ENCODE measurements at regions not wholly inside any gene's neighbourhood (a gene's known extent, or its start where the extent isn't known, plus 50 kb on each side); places are given as distances from the start of the nearest gene placed in this dataset.
"Not testable (repeated sequence)": the region's sequence is repeated elsewhere in the genome, so short reads cannot be mapped to it uniquely, and the experiment has no call there.

- DNase-seq: not testable (repeated sequence)
These were observed 178.3 kb upstream of the ZNF469 start for GRCh38 chr16:88204131-88205110.

- DNase-seq: not testable (repeated sequence)
These were observed 177.3 kb upstream of the ZNF469 start for GRCh38 chr16:88205482-88205881.

DNA sequence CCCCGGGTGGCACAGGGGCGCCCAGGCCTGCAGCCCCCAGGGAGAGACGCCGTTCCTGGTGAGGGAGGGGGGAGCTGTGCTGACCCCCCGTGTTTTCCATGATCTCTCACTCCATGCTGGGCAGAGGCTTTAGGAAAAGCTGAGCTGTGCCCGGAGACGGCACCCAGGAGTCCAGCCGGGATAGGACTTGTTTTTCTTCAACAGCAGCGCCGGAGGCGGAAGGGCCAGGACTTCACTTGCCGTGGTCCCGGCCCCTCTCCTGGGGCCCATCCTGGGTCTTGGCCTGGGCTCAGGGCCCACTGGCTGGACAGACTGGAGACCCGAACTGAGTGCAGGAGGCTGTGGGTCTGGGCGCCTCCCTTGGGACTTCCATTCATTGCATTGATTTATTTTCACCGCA, 176.8 kb upstream of the ZNF469 start:
- not testable (repeated sequence) for DNase-seq

GRCh38 chr16:88206516-88206915, 176.2 kb upstream of the ZNF469 start:
- DNase-seq: not testable (repeated sequence)

- DNase-seq: no peak
These were observed 174.6 kb upstream of the ZNF469 start for GRCh38 chr16:88208112-88208511.

- not testable (repeated sequence) for DNase-seq
These were observed 174.0 kb upstream of the ZNF469 start for GRCh38 chr16:88208776-88209175.

- not testable (repeated sequence) for DNase-seq
These were observed 173.2 kb upstream of the ZNF469 start for GRCh38 chr16:88209579-88209978.

- not testable (repeated sequence) for DNase-seq
These were observed 168.8 kb upstream of the ZNF469 start for GRCh38 chr16:88213937-88214336.

GRCh38 chr16:88221001-88221761, 161.6 kb upstream of the ZNF469 start:
- DNase-seq: not testable (repeated sequence)

GRCh38 chr16:88223696-88224095, 159.1 kb upstream of the ZNF469 start:
- not testable (repeated sequence) for DNase-seq

- DNase-seq: not testable (repeated sequence)
These were observed 158.4 kb upstream of the ZNF469 start for GRCh38 chr16:88224131-88224898.

DNA sequence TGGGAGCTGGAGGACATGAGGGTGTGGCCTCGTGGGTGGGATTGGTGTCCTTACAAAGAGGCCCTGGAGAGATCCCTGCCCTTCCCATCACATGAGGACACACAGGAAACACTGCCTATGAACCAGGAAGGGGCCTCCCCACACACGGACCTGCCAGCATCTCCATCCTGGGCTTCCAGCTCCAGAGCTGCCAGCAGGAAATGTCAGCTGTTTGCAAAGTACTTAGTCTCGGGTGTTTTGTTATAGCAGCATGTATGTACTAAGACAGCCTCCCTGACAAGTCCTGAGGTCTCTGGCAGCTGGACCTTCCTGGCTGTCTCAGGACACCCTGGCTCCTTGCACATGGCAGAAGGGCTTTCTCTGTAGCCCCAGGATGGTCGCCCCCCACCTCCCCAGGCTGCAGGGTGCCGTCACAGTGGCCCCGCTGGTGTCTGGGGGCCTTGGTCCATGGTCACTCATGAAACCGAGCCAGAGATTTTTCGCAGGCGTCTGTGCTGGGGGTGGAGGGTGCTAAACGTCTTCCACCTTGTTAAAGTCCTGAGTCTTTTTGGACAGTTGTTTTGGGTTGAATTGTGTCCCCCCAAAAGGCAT, 157.0 kb upstream of the ZNF469 start:
- not testable (repeated sequence) for DNase-seq

GRCh38 chr16:88226302-88226701, 156.5 kb upstream of the ZNF469 start:
- DNase-seq: not testable (repeated sequence)

DNA sequence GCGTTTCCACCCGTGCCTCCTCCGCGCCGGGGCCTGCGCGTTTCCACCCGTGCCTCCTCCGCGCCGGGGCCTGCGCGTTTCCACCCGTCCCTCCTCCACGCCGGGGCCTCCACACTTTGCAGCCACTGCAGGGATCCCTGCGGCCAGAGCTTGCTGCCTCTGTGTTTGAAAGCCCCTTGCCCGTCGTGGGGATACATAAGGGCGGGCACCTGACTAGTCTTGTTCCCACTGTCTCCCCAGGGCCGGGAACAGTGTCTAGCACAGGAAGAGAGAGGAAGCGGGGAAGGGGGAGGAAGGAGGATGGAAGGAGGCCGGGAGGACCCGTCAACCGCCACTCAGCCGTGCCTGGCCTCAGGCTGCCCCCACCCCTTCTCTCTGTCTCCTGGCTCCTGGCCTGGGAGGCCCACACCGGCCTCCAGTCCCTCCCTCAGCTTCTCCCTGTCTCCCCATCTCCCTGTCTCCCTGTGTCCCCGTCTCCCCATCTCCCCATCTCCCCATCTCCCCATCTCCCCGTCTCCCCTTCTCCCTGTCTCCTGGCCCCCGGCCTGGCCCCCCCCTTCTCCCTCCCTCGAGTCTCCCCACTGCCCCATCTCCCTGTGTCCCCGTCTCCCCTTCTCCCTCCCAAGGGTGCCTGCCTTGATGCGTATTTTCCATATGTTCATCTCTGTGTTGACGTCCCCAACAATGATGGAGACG, 155.6 kb upstream of the ZNF469 start:
- not testable (repeated sequence) for DNase-seq

DNA sequence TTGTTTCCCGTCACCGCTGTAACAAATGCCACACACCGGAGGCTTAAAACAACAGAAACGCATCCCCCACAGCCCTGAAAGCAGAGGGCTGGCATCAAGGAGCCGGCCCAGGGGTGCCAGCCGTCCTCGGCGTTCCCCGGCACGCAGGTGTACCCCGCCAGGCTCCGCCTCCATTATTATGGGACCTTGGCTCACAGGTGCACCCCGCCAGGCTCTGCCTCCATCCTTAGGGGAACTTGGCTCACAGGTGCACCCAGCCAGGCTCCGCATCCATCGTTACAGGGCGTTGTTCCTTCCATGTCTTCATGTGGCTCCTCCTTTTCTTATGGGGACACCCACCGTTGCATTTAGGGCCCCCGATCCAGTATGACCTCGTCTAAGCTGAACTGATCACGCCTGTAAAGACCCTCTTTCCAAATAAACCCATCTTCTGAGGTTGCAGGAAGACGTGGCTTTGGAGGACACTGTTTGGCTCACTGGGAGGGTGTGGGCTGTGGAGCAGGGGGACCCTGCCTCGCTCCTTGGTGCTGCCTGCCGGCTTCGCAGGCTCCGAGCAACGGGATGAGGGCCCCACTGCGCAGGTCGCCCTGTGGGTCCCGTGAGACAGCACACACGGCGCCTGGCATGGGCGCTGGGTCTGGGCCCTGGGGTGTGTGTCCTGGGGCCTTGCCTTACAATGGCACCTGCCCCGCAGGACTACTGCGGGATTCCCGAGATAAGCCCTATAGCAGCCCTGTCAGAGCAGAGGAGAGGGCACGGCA, 154.9 kb upstream of the ZNF469 start:
- DNase-seq: not testable (repeated sequence)

DNA sequence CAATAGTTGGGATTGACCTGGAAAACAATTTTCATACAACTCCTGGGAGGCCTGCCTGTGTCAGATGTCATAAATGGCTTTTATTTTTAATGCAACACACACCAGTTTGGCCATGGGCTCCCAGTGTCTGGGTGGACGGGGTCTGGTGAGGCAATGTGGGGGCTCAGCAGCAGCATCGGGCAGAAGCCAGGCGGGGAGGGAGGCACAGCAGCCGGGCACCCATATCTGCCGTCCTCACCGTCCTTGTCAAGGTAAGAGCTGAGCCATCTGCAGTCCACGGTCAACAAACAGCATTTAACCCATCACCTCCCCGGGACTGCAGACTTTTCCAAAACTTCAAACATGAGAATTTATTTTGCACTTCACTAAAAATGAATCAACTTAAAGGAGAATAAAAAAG, 154.0 kb upstream of the ZNF469 start:
- not testable (repeated sequence) for DNase-seq

DNA sequence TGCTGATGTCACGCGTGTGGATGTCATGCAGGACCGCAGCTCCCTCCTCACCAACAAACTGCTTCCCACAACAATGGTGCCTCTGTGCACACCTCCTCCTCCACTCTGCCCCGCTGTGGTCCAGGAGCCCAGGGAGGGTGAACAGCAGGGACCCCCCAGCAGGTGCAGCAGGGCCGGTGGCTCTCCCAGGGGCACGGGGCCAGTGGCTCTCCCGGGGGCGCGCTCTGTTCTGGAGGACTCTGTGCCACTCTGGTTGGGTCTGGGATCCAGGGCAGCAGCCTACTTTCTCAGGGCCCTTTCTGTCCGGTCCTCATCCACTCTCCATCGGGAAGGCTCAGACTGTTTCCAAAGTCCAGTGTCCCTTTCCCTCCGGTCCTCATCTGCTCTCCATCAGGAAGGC, 153.0 kb upstream of the ZNF469 start:
- DNase-seq: not testable (repeated sequence)

DNA sequence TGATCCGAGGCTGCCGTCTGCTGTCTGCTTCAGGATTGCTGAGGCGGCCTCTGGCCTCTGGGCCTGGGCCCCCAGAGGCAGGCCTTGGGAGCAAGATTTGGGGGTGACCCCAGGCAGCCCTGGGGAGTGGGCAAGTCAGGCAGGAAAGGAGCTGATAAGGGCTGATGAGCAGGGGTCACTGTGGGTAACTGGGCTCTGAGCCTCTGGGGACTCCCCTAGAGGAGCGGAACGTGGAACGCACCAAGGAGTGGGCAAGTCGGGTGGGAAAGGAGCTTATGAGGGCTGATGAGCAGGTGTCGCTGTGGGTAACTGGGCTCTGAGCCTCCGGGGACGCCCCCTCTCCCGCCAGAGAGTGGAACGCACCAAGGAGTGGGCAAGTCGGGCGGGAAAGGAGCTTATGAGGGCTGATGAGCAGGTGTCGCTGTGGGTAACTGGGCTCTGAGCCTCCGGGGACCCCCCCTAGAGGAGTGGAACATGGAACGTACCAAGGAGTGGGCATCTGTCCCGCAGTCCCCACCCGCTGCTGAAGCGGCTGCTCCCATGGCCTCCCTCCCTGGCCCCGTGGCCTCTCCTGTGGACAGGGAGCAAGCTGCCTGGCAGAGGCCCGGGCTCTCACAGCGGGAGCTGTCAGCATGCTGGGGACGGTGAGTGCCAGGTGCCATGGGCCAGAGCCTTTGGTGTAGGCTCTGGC, 152.3 kb upstream of the ZNF469 start:
- not testable (repeated sequence) for DNase-seq

DNA sequence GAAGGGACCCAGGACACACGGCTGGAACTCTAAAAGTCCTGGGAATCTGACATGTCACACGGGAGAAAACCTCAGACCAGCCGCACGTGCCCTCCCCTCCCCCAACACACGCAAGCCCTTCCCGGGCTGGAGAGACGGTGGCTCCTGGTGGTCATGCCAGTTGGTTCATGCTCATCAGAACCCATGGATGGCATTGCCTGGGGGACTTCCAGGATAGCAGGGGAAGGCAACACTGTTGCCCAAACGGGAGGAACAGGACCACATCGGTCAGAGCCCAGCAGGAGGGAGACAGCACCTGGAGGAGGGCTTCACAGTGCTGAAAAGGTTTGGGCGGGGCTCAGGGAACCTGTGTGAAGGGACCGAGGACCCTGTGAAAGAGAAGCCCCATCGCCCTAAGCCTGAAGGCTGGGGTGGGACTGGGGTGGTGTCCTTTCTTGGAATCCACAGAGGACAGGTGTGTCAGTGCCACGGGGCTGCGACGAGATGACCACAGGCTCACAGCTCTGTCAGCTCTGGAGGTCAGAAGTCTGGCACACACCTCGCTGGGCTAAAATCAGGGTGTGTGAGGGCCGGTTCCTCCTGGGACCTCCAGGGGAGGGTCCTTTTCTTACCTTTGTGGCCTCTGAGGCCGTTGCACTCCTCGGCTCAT, 151.7 kb upstream of the ZNF469 start:
- DNase-seq: not testable (repeated sequence)

- DNase-seq: not testable (repeated sequence)
These were observed 150.9 kb upstream of the ZNF469 start for GRCh38 chr16:88231839-88232238.

Measured in T-helper 1 cell (primary cell).